Activated CD4-positive, alpha-beta memory T cell treated with anti-CD3 and anti-CD28 coated beads, Interleukin-2, amount 10 ng/mL, durations not matched to agents 7 days and 5 days (primary cell): ENCODE measurements at regions not wholly inside any gene's neighbourhood (a gene's known extent, or its start where the extent isn't known, plus 50 kb on each side); places are given as distances from the start of the nearest gene placed in this dataset.
"Not testable (repeated sequence)": the region's sequence is repeated elsewhere in the genome, so short reads cannot be mapped to it uniquely, and the experiment has no call there.

Experiments used
- CTCF ChIA-PET: fragments of 350-600 bp; sonication (Branson Sonifier 250); formaldehyde crosslinking; loops from one replicate; lab custom pipeline; 2021; ENCODE audit warnings: antibody characterized with exemption, inconsistent platforms; lab: Charles Lee
- POLR2A ChIA-PET: fragments of 350-600 bp; sonication (Branson Sonifier 250); formaldehyde crosslinking; loops from one replicate; lab custom pipeline; 2021; ENCODE audit warnings: antibody characterized with exemption; lab: Charles Lee
- DNase-seq: peaks from one replicate; pipeline ENCODE4 v3.0.0-alpha.2; 2020
- H3K27ac Mint-ChIP-seq: one replicate; pipeline ENCODE4 v1.8.0; 2021; ENCODE audit warnings: mild to moderate bottlenecking, mixed read lengths
- H3K27me3 Mint-ChIP-seq: one replicate; pipeline ENCODE4 v1.8.0; 2021; ENCODE audit warnings: mixed read lengths
- H3K36me3 Mint-ChIP-seq: one replicate; pipeline ENCODE4 v1.8.0; 2021; ENCODE audit warnings: low read depth, mixed read lengths
- H3K4me1 Mint-ChIP-seq: one replicate; pipeline ENCODE4 v1.8.0; 2021; ENCODE audit warnings: mixed read lengths
- H3K4me3 Mint-ChIP-seq: one replicate; pipeline ENCODE4 v1.8.0; 2021; ENCODE audit warnings: mild to moderate bottlenecking, mixed read lengths
- H3K9me3 Mint-ChIP-seq: one replicate; pipeline ENCODE4 v1.8.0; 2021; ENCODE audit warnings: mixed read lengths

DNA sequence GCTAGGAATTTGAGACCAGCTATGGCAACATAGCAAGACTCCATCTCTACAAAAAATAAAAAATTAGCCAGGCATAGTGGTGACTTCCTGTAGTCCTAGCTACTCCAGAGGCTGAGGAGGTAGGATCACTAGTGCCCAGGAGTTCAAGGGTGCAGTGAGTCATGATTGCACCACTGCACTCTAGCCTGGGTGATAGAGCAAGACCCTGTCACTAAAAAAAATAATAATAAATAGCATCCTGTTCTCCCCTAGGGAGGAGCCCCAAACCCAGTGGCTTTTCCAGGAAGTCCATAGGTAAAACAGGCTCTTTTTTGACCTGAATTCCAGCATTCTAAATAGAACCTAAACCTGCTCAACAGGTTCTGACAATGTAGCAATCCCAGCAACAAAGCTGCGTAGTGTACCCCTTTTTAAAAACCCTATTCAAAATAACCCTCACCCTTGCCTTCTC is 192.0 kb downstream of the ALDH8A1 start:
- ChIA-PET CTCF (no interaction called here), POLR2A (no interaction called here)
- H3K27ac Mint-ChIP-seq = no peak overlapping the region
- no peaks in the 10 kb centered on the region for H3K36me3 Mint-ChIP-seq
- H3K27me3 Mint-ChIP-seq = peaks cover 4% of the 10 kb centered on the region
- no peak for DNase-seq
- no peaks in the 10 kb centered on the region for H3K4me1 Mint-ChIP-seq
- H3K4me3 Mint-ChIP-seq = no peak overlapping the region
- H3K9me3 Mint-ChIP-seq = no peaks in the 10 kb centered on the region

DNA sequence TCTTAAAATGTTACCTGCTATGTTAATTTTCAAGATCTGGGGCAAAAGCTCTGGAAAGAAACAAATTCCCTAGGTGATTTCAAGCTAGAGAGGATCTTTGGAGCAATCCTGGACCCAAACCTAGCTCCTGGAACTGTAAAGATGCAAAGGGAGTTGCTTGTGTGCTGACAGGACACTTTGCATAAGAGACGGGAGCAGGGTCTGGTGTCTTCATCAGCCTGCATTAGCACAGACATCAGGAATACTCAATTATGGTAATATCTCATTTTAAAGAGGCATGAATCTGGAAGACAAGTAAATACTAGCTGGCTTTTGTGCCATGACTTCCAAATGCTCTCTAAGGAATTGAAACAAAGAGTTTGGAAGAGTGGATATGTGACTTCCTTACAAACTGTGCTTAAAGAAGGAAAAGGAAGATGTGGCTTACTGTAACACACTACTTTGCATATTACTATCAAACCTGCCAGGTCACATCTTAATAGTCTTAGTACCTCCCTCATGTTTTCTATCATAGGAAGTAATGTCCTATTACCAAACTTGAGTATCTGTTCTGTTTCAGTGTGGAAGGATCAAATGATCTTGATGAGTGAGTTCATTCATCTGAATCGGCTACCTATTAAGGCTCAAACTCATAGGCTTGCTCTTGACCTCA is 193.4 kb downstream of the ALDH8A1 start:
- DNase-seq = no peak
- H3K27ac Mint-ChIP-seq = no peak overlapping the region
- peaks cover 7% of the 10 kb centered on the region for H3K27me3 Mint-ChIP-seq
- no peaks in the 10 kb centered on the region for H3K36me3 Mint-ChIP-seq
- CTCF ChIA-PET = no interaction called here
- POLR2A ChIA-PET = no interaction called here
- no peaks in the 10 kb centered on the region for H3K9me3 Mint-ChIP-seq
- no peaks in the 10 kb centered on the region for H3K4me1 Mint-ChIP-seq
- H3K4me3 Mint-ChIP-seq = no peak overlapping the region

DNA sequence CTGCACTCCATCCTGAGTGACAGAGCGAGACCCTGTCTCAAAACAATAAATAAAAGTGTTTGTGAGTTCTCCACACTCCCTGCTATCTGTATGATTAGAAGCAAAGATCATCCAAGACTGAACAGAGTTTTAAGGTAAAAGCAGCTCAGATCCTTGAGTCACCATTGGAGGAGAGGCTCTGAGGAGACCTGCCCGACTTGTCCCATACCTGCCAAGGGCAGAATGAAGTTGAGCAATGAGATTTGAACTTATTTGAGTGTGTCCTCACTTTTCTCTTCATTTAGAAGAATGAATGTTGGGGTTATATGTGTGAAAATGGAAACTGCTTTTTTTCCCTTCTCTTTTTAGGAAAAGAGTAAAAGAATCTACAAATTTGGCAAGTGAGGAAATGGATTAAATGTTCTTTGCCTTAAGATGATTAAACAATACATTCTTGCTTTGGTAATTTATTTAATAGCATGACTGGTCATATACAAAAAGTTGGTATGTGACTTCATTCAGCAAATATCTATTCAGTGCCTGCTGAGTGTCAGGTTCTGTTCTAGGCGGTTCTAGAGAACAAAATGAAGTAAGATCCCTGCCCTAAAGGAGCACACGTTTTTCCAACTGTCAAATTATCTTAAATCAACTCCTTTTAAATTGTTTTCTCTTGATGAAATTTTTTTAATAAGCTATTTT is 195.7 kb downstream of the ALDH8A1 start:
- H3K36me3 Mint-ChIP-seq = no peaks in the 10 kb centered on the region
- ChIA-PET CTCF (no interaction called here), POLR2A (no interaction called here)
- DNase-seq = no peak
- H3K9me3 Mint-ChIP-seq = no peaks in the 10 kb centered on the region
- H3K4me1 Mint-ChIP-seq = no peaks in the 10 kb centered on the region
- H3K27me3 Mint-ChIP-seq = peaks cover 7% of the 10 kb centered on the region
- H3K27ac Mint-ChIP-seq = no peak overlapping the region
- no peak overlapping the region for H3K4me3 Mint-ChIP-seq

DNA sequence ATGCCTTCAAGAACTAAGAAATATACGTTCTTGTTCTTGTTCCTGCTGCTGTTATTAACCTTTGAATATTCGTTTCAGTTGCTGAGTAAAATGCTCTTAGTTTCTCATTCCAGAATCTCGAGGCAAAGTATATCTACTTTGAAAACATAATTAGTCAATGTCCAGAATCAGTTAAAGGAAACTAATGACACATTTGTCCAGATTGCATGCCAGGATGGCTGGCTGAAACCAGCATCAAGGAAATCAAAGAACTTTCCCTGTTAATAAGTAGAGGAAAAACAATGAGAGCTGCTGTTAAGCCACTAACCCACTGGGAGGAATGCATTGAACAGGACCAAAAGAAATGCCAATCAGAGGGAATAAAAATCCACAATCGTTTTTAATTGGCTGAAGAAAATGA is 196.9 kb downstream of the ALDH8A1 start:
- no peak for DNase-seq
- no peaks in the 10 kb centered on the region for H3K36me3 Mint-ChIP-seq
- no peaks in the 10 kb centered on the region for H3K4me1 Mint-ChIP-seq
- H3K9me3 Mint-ChIP-seq = no peaks in the 10 kb centered on the region
- ChIA-PET POLR2A (no interaction called here), CTCF (no interaction called here)
- no peak overlapping the region for H3K4me3 Mint-ChIP-seq
- H3K27ac Mint-ChIP-seq = no peak overlapping the region
- peaks cover 7% of the 10 kb centered on the region for H3K27me3 Mint-ChIP-seq

DNA sequence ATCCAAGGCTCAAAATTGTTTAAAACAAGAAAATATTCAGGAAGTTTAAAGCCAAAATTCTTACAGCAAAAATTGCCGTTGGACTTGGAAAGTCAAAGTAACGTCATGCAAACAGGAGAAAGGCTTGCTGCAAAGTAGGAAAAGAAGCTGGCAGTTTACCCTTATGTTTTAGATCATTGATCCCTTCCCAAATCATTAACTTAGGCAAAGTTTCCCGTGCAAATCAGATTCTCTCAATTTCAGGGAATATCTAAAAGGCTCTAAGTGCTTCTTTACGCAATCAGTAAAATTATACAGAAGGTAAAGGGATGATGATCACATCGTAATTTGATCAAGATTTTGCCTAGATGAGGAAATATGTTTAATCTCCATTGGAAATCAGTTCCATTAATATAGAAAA is 197.5 kb downstream of the ALDH8A1 start:
- H3K36me3 Mint-ChIP-seq = no peaks in the 10 kb centered on the region
- ChIA-PET POLR2A (no interaction called here), CTCF (no interaction called here)
- H3K27me3 Mint-ChIP-seq = peaks cover 7% of the 10 kb centered on the region
- no peak overlapping the region for H3K27ac Mint-ChIP-seq
- H3K9me3 Mint-ChIP-seq = no peaks in the 10 kb centered on the region
- H3K4me3 Mint-ChIP-seq = no peak overlapping the region
- H3K4me1 Mint-ChIP-seq = no peaks in the 10 kb centered on the region
- DNase-seq = no peak

DNA sequence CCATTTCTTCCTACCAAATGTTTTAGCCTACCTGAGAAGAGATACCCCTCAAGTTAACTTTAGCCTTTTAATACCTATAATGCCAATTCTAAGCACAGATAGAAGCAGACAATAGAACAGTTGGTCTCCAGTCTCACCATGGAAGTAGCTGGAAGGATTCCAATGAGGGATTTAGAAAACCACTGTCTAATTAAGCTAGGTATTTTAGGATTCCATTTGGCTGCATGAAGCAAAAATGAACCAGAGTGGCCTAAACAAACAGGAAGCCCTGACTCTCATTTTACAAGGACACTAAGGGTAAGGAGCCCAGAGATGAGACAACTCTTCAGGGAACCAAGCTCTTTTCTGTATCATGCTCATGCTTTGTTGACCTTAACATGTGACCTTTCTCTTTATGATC is 199.2 kb downstream of the ALDH8A1 start:
- Mint-ChIP-seq H3K4me3 (no peak overlapping the region), H3K27ac (no peak overlapping the region), H3K36me3 (no peaks in the 10 kb centered on the region), H3K4me1 (no peaks in the 10 kb centered on the region), H3K9me3 (no peaks in the 10 kb centered on the region), H3K27me3 (peaks cover 14% of the 10 kb centered on the region)
- POLR2A ChIA-PET = no interaction called here
- no peak for DNase-seq
- CTCF ChIA-PET = no interaction called here

DNA sequence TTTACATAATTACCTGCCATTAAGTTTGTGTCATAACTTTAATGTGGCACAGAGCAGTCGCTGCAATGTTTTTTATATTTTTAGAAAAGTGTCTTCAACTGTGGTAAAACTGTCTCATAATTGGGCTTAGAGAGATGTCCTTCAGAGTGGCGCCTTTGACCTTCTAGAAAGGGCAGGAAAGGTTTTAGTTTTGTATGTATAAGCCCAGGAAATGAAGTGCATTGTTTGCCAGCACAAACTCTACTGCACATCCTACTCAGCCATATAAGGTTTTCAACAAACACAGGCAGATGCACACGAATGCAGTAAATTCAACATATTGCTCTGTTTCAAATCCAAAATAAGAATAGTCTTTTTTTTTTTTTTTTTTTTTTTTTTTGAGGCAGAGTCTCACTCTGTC is 201.4 kb downstream of the ALDH8A1 start:
- DNase-seq = no peak
- no peak overlapping the region for H3K4me3 Mint-ChIP-seq
- H3K4me1 Mint-ChIP-seq = no peaks in the 10 kb centered on the region
- H3K27ac Mint-ChIP-seq = no peak overlapping the region
- no peaks in the 10 kb centered on the region for H3K36me3 Mint-ChIP-seq
- H3K27me3 Mint-ChIP-seq = peaks cover 26% of the 10 kb centered on the region
- H3K9me3 Mint-ChIP-seq = no peaks in the 10 kb centered on the region
- ChIA-PET CTCF (no interaction called here), POLR2A (no interaction called here)

DNA sequence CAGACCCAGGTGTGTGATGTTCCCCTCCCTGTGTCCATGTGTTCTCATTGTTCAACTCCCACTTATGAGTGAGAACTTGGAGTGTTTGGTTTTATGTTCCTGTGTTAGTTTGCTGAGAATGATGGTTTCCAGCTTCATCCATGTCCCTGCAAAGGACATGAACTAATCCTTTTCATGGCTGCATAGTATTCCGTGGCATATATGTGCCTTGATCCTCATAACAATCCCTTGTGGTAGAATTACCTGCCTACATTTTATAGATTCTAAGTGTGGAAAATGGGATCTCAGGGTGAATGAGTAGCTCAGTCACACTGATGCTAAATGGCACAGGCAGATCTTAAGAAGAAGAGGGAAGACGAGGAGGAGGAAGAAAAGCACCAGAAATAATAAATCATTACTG is 202.7 kb downstream of the ALDH8A1 start:
- H3K4me1 Mint-ChIP-seq, DNase-seq, H3K4me3 Mint-ChIP-seq, POLR2A ChIA-PET, CTCF ChIA-PET, H3K36me3 Mint-ChIP-seq, H3K27ac Mint-ChIP-seq, H3K9me3 Mint-ChIP-seq: not testable (repeated sequence)
- peaks cover 29% of the 10 kb centered on the region for H3K27me3 Mint-ChIP-seq

DNA sequence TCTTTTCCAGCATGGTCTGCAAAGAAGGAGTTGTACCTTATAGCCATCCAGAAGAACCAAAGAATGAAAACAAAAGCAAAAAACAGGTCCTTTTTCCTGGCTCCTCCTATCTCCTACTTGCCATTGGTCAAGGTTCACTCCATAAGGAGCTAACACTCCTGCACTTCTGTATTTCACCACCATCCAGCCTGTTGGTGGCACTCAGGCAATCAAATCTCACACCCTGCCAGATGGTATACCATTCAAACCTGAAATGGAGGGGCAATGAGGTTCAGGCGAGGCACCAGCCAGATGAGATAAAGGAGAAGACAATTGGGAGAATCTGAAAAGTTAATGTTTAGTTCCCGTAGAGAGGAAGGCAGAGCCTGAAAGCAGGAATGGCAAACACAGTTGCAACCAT is 203.8 kb downstream of the ALDH8A1 start:
- Mint-ChIP-seq H3K9me3 (no peaks in the 10 kb centered on the region), H3K36me3 (no peaks in the 10 kb centered on the region), H3K4me3 (no peak overlapping the region), H3K4me1 (no peaks in the 10 kb centered on the region), H3K27me3 (peaks cover 28% of the 10 kb centered on the region), H3K27ac (no peak overlapping the region)
- POLR2A ChIA-PET = no interaction called here
- CTCF ChIA-PET = no interaction called here
- no peak for DNase-seq

DNA sequence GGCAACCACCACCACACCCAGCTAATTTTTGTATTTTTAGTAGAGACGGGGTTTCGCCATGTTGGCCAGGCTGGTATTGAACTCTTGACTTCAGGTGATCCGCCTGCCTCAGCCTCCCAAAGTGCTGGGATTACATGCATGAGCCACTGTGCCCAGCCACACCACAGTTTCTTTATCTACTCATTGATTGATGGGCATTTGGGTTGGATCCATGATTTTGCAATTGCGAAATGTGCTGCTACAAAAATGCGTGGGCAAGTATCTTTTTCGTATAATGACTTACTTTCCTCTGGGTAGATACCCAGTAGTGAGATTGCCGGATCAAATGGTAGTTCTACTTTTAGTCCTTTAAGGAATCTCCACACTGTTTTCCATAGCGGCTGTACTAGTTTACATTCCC is 204.7 kb downstream of the ALDH8A1 start:
- H3K27ac Mint-ChIP-seq, H3K36me3 Mint-ChIP-seq, CTCF ChIA-PET, H3K4me3 Mint-ChIP-seq, H3K9me3 Mint-ChIP-seq, POLR2A ChIA-PET, DNase-seq, H3K4me1 Mint-ChIP-seq: not testable (repeated sequence)
- peaks cover 33% of the 10 kb centered on the region for H3K27me3 Mint-ChIP-seq

DNA sequence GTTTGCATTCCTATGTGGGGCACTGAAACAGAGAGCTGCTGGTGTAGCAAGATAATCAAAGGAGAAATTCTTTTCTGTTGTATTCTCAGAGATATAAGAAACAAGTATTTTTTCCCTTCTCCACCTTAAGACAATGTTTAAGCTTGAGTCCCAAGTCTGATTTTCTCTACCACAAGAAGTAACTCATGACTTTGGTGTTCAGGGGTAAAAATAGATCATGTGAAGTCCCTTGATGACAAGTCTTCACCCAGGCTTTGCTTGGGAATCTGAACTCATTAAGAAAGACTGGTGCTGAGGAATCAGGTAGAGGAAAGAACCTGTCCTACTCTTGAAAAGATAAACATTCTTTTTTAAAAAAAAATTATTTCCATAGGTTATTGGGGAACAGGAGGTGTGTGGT is 205.6 kb downstream of the ALDH8A1 start:
- ChIA-PET CTCF (no interaction called here), POLR2A (no interaction called here)
- Mint-ChIP-seq H3K27ac (no peak overlapping the region), H3K27me3 (peaks cover 36% of the 10 kb centered on the region), H3K4me1 (no peaks in the 10 kb centered on the region), H3K4me3 (no peak overlapping the region), H3K36me3 (no peaks in the 10 kb centered on the region), H3K9me3 (no peaks in the 10 kb centered on the region)
- DNase-seq = no peak

DNA sequence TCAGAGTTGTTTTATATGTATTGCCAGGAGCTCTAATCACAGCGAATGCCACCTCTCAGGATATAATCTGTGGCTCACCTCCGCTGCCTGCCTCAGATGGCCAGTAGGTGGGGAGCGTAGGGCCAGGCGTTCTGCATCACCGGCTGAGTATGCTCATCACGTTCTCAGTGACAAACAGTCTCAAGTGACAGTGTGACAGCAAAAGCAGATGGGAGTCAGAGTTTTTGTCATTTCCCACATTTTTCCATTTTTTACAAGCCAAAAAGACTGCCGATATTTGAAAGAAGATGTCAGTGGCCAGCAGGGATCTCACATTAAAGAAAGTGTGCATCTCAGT is 208.7 kb downstream of the ALDH8A1 start:
- ChIA-PET POLR2A (no interaction called here), CTCF (no interaction called here)
- H3K4me1 Mint-ChIP-seq = no peaks in the 10 kb centered on the region
- H3K27ac Mint-ChIP-seq = no peak overlapping the region
- DNase-seq = no peak
- no peaks in the 10 kb centered on the region for H3K9me3 Mint-ChIP-seq
- H3K27me3 Mint-ChIP-seq = peaks cover 44% of the 10 kb centered on the region
- H3K4me3 Mint-ChIP-seq = no peak overlapping the region
- no peaks in the 10 kb centered on the region for H3K36me3 Mint-ChIP-seq

DNA sequence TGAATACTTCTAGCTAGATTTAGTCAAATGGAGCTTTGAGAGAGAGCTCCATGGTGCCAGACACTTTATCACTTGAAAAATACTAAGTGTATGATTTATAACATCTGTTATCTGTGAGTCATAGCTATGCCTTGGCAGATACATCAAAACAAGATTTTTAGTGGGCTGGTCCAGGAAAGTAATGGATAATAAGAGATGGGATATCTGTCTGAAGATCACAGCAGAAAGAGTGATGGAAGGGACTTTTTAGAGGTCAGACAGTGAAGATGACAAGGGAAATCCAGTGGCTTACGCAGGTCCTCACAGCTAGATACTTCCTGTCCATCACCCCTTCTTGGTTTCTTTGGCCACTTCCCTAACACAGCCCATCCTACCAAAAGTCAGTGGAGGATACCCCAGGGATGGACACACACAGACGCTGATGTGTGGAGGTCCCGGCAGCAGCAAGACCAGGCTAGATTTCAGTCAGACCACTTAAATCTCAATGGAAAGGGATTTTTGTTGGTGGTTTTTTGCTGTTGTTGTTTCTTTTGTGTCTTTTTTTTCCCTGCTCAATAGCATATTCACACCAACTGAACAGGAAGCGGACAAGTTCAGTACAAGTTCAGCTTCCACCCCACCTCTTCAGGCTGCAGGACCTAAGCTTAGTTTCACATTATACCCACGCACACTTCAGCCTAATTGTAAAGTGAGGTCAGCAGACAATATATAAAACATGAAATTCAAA is 209.3 kb downstream of the ALDH8A1 start:
- no peak for DNase-seq
- Mint-ChIP-seq H3K4me3 (no peak overlapping the region), H3K27me3 (peaks cover 43% of the 10 kb centered on the region), H3K27ac (no peak overlapping the region), H3K4me1 (no peaks in the 10 kb centered on the region), H3K36me3 (no peaks in the 10 kb centered on the region), H3K9me3 (no peaks in the 10 kb centered on the region)
- ChIA-PET POLR2A (no interaction called here), CTCF (no interaction called here)

DNA sequence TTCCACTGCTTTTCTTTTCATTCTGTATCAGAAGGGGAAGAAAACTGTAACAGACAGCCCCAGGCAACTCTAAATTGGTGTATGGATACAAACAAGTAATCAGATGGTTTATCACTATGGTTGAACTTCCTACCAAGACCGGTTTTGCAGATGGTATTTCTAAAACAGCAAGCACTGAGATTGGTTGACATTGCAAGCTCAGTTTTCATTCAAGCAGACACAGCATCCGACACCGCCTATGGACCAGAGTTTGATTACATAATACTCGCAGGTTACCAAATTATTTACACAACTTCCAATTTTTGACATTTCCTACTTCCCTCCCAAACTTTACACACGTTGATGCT is 209.9 kb downstream of the ALDH8A1 start:
- no peak overlapping the region for H3K4me3 Mint-ChIP-seq
- H3K27me3 Mint-ChIP-seq = peaks cover 38% of the 10 kb centered on the region

More for the DNA sequence above, 209.9 kb downstream of the ALDH8A1 start:
- Mint-ChIP-seq H3K4me1 (no peaks in the 10 kb centered on the region), H3K27ac (no peak overlapping the region), H3K9me3 (no peaks in the 10 kb centered on the region), H3K36me3 (no peaks in the 10 kb centered on the region)
- CTCF ChIA-PET = no interaction called here
- no peak for DNase-seq
- POLR2A ChIA-PET = no interaction called here
